ENCODE measurements at regions not wholly inside any gene's neighbourhood (a gene's known extent, or its start where the extent isn't known, plus 50 kb on each side); places are given as distances from the start of the nearest gene placed in this dataset.

DNA sequence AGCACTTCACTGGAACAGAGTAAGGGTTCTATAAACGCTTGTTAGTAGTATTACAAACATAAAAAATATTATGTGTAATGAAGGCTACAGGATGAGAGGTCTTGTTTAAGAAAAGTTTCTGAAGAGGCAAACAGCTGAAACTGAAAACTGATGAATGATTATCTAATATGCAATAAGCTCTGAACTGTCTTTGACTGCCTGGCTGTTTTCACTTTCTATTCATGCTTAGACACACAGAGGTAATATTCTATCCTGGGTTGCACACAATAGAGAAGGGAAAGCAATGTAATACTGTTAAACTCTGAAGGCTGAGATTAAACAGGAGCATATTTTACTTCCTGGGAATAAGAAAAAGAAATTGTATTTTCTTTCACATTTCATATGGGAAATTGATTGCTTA, 251.3 kb downstream of the ALX1 start:
- Histone ChIP-seq H3K36me3 (replicated peaks) (no peaks in the 10 kb centered on the region), H3K4me3 (ENCODE audit: low read depth, low read length) (no peak overlapping the region), H3K27ac (no peak overlapping the region), H3K27me3 (replicated peaks) (no peaks in the 10 kb centered on the region)
- DNase-seq, result no peak
- in situ Hi-C loops (cut with HindIII; ENCODE audit: low pct_ligation_motif_present, low sequenced_read_pairs), result no loop called here
- TF ChIP-seq, protein P1, sequence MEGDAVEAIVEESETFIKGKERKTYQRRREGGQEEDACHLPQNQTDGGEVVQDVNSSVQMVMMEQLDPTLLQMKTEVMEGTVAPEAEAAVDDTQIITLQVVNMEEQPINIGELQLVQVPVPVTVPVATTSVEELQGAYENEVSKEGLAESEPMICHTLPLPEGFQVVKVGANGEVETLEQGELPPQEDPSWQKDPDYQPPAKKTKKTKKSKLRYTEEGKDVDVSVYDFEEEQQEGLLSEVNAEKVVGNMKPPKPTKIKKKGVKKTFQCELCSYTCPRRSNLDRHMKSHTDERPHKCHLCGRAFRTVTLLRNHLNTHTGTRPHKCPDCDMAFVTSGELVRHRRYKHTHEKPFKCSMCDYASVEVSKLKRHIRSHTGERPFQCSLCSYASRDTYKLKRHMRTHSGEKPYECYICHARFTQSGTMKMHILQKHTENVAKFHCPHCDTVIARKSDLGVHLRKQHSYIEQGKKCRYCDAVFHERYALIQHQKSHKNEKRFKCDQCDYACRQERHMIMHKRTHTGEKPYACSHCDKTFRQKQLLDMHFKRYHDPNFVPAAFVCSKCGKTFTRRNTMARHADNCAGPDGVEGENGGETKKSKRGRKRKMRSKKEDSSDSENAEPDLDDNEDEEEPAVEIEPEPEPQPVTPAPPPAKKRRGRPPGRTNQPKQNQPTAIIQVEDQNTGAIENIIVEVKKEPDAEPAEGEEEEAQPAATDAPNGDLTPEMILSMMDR (IDR thresholded peaks at IDR 0.05; ENCODE audit: low read depth, low read length, missing control alignments), result no peak

- DNase-seq, result no peak
- Histone ChIP-seq H3K27ac (no peak overlapping the region), H3K36me3 (replicated peaks) (no peaks in the 10 kb centered on the region), H3K4me3 (ENCODE audit: low read depth, low read length) (no peak overlapping the region), H3K27me3 (replicated peaks) (no peaks in the 10 kb centered on the region)
- TF ChIP-seq, protein P1 (IDR thresholded peaks at IDR 0.05; ENCODE audit: low read depth, low read length, missing control alignments), result no peak
- in situ Hi-C loops (cut with HindIII; ENCODE audit: low pct_ligation_motif_present, low sequenced_read_pairs), result no loop called here
Measured at GRCh38 chr12:85549640-85550039, 269.6 kb downstream of the ALX1 start.

- in situ Hi-C loops (cut with HindIII; ENCODE audit: low pct_ligation_motif_present, low sequenced_read_pairs), result no loop called here
- Histone ChIP-seq H3K27me3 (replicated peaks) (no peaks in the 10 kb centered on the region), H3K36me3 (replicated peaks) (no peaks in the 10 kb centered on the region), H3K4me3 (ENCODE audit: low read depth, low read length) (no peak overlapping the region), H3K27ac (no peak overlapping the region)
- TF ChIP-seq, protein P1 (IDR thresholded peaks at IDR 0.05; ENCODE audit: low read depth, low read length, missing control alignments), result no peak
- no peak for DNase-seq
Measured at GRCh38 chr12:85550924-85551323, 270.9 kb downstream of the ALX1 start.

GRCh38 chr12:85552461-85552860, 272.4 kb downstream of the ALX1 start:
- Histone ChIP-seq H3K36me3 (replicated peaks) (no peaks in the 10 kb centered on the region), H3K4me3 (ENCODE audit: low read depth, low read length) (no peak overlapping the region), H3K27ac (no peak overlapping the region), H3K27me3 (replicated peaks) (no peaks in the 10 kb centered on the region)
- TF ChIP-seq, protein P1 (IDR thresholded peaks at IDR 0.05; ENCODE audit: low read depth, low read length, missing control alignments), result no peak
- no peak for DNase-seq
- in situ Hi-C loops (cut with HindIII; ENCODE audit: low pct_ligation_motif_present, low sequenced_read_pairs), result no loop called here

DNA sequence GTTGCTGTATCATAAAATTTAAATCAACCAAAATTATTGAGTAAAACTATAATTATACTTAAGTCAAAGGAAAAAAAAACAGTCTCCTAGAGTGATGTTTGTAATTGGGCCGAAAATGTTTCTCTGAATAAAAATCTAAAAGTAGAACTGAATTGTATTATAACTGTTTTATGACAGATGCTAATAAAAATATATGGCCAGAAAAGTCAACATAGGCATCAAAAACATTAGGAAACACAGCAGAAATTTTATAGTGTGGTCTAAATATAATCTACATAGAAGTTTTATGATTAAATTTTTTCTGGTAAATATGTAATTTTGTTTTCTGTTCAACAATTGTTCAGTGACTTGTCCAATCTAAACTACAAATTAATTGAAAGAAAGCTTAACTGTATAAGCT, 277.8 kb downstream of the ALX1 start:
- Histone ChIP-seq H3K36me3 (replicated peaks) (no peaks in the 10 kb centered on the region), H3K27me3 (replicated peaks) (no peaks in the 10 kb centered on the region), H3K4me3 (ENCODE audit: low read depth, low read length) (no peak overlapping the region), H3K27ac (no peak overlapping the region)
- in situ Hi-C loops (cut with HindIII; ENCODE audit: low pct_ligation_motif_present, low sequenced_read_pairs), result no loop called here
- TF ChIP-seq, protein P1 (IDR thresholded peaks at IDR 0.05; ENCODE audit: low read depth, low read length, missing control alignments), result no peak
- no peak for DNase-seq

GRCh38 chr12:85558684-85559083, 277.5 kb downstream of the RASSF9 start:
- TF ChIP-seq, protein P1 (IDR thresholded peaks at IDR 0.05; ENCODE audit: low read depth, low read length, missing control alignments), result no peak

More at GRCh38 chr12:85558684-85559083, 277.5 kb downstream of the RASSF9 start:
- Histone ChIP-seq H3K36me3 (replicated peaks) (no peaks in the 10 kb centered on the region), H3K27me3 (replicated peaks) (no peaks in the 10 kb centered on the region), H3K27ac (no peak overlapping the region), H3K4me3 (ENCODE audit: low read depth, low read length) (no peak overlapping the region)
- DNase-seq, result no peak
- in situ Hi-C loops (cut with HindIII; ENCODE audit: low pct_ligation_motif_present, low sequenced_read_pairs), result no loop called here

All from brain microvascular endothelial cell (primary cell).